ENCODE measurements at regions not wholly inside any gene's neighbourhood (a gene's known extent, or its start where the extent isn't known, plus 50 kb on each side); places are given as distances from the start of the nearest gene placed in this dataset.

DNA sequence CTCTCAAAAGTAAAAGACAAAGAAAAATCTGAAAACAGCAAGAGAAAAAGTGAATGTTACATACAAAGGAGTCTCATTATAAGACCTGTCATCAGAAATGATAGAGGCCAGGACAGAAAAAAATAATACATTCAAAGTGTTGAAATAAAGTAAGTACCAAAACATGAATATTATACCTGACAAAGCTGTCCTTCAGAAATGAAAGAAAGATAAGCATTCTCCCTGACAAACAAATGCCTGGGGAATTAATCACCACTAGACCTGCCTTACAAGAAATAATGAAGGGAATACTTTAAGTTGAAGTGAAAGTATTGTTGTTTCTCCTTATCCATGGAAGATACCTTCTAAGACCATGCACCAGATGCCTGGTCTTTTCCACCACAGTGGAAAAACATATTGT lies 1605.2 kb upstream of the CDH6 start:
- TF ChIP-seq, protein P1, sequence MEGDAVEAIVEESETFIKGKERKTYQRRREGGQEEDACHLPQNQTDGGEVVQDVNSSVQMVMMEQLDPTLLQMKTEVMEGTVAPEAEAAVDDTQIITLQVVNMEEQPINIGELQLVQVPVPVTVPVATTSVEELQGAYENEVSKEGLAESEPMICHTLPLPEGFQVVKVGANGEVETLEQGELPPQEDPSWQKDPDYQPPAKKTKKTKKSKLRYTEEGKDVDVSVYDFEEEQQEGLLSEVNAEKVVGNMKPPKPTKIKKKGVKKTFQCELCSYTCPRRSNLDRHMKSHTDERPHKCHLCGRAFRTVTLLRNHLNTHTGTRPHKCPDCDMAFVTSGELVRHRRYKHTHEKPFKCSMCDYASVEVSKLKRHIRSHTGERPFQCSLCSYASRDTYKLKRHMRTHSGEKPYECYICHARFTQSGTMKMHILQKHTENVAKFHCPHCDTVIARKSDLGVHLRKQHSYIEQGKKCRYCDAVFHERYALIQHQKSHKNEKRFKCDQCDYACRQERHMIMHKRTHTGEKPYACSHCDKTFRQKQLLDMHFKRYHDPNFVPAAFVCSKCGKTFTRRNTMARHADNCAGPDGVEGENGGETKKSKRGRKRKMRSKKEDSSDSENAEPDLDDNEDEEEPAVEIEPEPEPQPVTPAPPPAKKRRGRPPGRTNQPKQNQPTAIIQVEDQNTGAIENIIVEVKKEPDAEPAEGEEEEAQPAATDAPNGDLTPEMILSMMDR (IDR thresholded peaks at IDR 0.05; ENCODE audit: extremely low read depth in 1 of 2, insufficient read depth in 1 of 2, low read depth in 1 of 2, low read length in 2 of 2), result no peak
- no peak for TF ChIP-seq POLR2AphosphoS5 (IDR thresholded peaks at IDR 0.05; ENCODE audit: insufficient read depth, low read depth, low read length)
- TF ChIP-seq GATA2 (IDR thresholded peaks at IDR 0.05; ENCODE audit: insufficient read depth, insufficient read length, low read depth, low read length), result no peak
- no peak for TF ChIP-seq POLR2A (IDR thresholded peaks at IDR 0.05; ENCODE audit: low read depth, low read length)
- TF ChIP-seq MYC (IDR thresholded peaks at IDR 0.05; ENCODE audit: low read depth, low read length), result no peak
- no peak for TF ChIP-seq EZH2 (IDR thresholded peaks at IDR 0.05; ENCODE audit: borderline replicate concordance, low read depth, low read length, severe bottlenecking)
- no peak for TF ChIP-seq JUN (IDR thresholded peaks at IDR 0.05; ENCODE audit: borderline replicate concordance, insufficient read depth, insufficient read length, low read depth)
- TF ChIP-seq, protein P2, sequence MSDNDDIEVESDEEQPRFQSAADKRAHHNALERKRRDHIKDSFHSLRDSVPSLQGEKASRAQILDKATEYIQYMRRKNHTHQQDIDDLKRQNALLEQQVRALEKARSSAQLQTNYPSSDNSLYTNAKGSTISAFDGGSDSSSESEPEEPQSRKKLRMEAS (IDR thresholded peaks at IDR 0.05; ENCODE audit: insufficient read depth, insufficient read length), result no peak

Measured in endothelial cell of umbilical vein (primary cell).